Right atrium auricular region (tissue), 2 donors: ENCODE measurements at regions not wholly inside any gene's neighbourhood (a gene's known extent, or its start where the extent isn't known, plus 50 kb on each side); places are given as distances from the start of the nearest gene placed in this dataset.

Source experiments
- DNase-seq: peaks from one replicate; pipeline ENCODE4 v3.0.0-alpha.2; 2019; ENCODE audit warnings: low spot score
- H3K27ac ChIP-seq, 2 donors: fragments of 200-600 bp; sonication (generic); 1 replicate in 1 of 2; 2 replicates in 1 of 2; pipeline ENCODE4 v1.5.1; 2016 to 2019
- H3K27me3 ChIP-seq, 2 donors: fragments of 200-600 bp; sonication (generic); one replicate each; pipeline versions ENCODE4 v1.5.1 to v1.6.0; 2017 to 2019
- H3K36me3 ChIP-seq: fragments of 200-600 bp; sonication (generic); one replicate; pipeline ENCODE4 v1.5.1; 2016
- H3K4me1 ChIP-seq, 2 donors: fragments of 200-600 bp; sonication (generic); one replicate each; pipeline versions ENCODE4 v1.5.1 to v1.6.0; 2017 to 2019
- H3K4me3 ChIP-seq, 2 donors: fragments of 200-600 bp; sonication (generic); 1 replicate in 1 of 2; 2 replicates in 1 of 2; pipeline ENCODE4 v1.5.1; 2017 to 2019; ENCODE audit warnings: mild to moderate bottlenecking in 1 of 2, moderate library complexity in 1 of 2
- H3K9me3 ChIP-seq, 2 donors: fragments of 200-600 bp; sonication (generic); one replicate each; pipeline ENCODE4 v1.5.1; 2019
- TF ChIP-seq, protein P1 (sequence below), 2 donors: fragments of 200-600 bp; sonication (generic); IDR thresholded peaks; one replicate each; pipeline ENCODE4 v1.5.1; 2019; ENCODE audit warnings: antibody characterized with exemption in 2 of 2

DNA sequence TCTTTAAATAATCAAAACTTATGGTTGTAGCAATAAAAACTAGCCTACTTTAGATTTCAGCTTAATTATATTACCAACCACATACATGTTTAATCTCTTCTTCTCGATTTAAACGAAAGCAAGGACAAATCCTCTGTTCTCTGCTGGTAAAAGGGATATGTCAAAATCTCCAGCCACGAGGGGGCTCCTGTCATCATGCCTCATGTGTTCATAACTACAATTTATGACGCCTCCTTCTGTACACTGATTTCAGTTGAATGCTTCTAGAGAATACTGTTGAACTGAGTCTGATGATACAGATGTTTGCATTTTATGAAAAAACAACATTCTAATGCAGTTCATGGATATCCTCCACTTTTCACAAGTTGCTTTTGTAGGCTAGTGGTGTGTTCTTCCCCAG lies 220.0 kb upstream of the DPP6 start:
- no peak overlapping the region for H3K27ac ChIP-seq
- H3K27me3 ChIP-seq: no peaks in the 10 kb centered on the region
- no peak for DNase-seq
- no peaks in the 10 kb centered on the region for H3K9me3 ChIP-seq
- TF ChIP-seq, protein P1, sequence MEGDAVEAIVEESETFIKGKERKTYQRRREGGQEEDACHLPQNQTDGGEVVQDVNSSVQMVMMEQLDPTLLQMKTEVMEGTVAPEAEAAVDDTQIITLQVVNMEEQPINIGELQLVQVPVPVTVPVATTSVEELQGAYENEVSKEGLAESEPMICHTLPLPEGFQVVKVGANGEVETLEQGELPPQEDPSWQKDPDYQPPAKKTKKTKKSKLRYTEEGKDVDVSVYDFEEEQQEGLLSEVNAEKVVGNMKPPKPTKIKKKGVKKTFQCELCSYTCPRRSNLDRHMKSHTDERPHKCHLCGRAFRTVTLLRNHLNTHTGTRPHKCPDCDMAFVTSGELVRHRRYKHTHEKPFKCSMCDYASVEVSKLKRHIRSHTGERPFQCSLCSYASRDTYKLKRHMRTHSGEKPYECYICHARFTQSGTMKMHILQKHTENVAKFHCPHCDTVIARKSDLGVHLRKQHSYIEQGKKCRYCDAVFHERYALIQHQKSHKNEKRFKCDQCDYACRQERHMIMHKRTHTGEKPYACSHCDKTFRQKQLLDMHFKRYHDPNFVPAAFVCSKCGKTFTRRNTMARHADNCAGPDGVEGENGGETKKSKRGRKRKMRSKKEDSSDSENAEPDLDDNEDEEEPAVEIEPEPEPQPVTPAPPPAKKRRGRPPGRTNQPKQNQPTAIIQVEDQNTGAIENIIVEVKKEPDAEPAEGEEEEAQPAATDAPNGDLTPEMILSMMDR (IDR thresholded peaks at IDR 0.05): no peak
- H3K36me3 ChIP-seq: no peaks in the 10 kb centered on the region
- no peak overlapping the region for H3K4me3 ChIP-seq
- H3K4me1 ChIP-seq: no peaks in the 10 kb centered on the region

DNA sequence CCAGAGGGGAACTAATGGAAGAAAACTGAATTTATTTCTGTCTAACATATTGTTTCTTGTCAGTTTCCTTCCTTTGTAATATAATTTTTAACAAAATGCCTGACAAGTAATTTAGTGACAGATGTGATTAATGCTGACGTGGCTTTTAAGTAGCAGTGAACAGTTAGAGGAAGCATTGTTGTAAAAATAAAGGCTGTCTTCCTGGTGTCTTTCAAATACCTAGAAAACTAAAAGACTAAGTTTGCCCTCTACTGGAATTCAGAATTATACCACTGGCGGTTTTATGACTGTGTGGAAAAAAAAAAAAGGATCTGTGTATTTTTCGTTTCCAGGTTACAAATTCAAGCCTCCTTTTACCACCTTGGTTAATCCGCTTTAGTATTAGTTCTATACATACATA lies 217.1 kb upstream of the DPP6 start:
- Histone ChIP-seq H3K27me3 (no peaks in the 10 kb centered on the region), H3K36me3 (no peaks in the 10 kb centered on the region), H3K4me3 (no peak overlapping the region), H3K4me1 (no peaks in the 10 kb centered on the region), H3K9me3 (no peaks in the 10 kb centered on the region), H3K27ac (no peak overlapping the region)
- TF ChIP-seq, protein P1 (IDR thresholded peaks at IDR 0.05): peak in 1 of 2 donors; percentile 13
- no peak for DNase-seq

DNA sequence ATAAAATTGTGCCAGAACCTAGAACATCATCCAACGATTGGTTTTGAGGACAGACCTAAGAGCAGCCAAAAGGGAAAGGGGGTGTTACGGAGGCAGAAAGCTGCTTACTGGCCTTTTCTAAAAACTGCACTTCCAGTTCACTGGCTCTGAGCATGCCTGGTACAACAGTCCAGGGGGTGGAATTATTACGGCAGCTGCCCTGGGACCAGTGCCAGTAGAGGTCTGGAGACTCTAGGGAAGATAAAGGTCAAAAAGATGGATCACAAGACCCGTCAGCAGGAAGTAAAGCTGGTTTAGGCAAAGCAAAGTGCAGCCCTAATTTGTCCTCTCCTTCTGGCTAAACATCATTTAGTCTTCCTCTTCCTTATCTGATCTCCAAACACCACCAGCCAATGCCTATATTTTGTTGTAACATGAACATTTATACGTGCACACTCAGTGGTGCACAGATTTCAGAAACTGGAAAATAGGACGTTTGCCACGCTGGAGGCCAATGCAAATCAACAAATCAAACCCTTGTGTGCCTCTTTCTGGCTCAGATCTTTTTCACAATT lies 216.4 kb upstream of the DPP6 start:
- H3K9me3 ChIP-seq: no peaks in the 10 kb centered on the region
- no peak for DNase-seq
- no peaks in the 10 kb centered on the region for H3K36me3 ChIP-seq
- no peaks in the 10 kb centered on the region for H3K27me3 ChIP-seq
- H3K4me1 ChIP-seq: no peaks in the 10 kb centered on the region
- no peak overlapping the region for H3K4me3 ChIP-seq
- H3K27ac ChIP-seq: no peak overlapping the region
- TF ChIP-seq, protein P1 (IDR thresholded peaks at IDR 0.05): no peak

DNA sequence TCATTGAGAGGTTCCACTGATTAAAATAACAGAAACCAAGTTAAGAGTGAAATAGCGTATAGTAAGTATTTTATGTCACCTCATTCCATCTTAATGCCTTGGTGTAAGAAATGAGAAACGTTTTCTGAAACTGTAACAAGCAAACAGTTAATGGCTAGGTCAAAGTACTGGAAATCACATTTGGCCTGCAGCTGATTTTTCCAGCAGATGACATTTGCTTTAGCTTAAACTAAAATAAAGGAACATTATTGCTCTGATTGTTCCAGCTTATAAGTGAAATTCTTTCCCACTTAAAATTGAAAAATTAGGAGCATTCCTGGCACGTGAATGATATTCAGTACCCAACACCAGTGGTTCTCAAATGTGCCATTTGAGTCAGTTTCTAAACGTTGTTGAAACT lies 213.6 kb upstream of the DPP6 start:
- DNase-seq: no peak
- H3K9me3 ChIP-seq: no peaks in the 10 kb centered on the region
- no peak overlapping the region for H3K27ac ChIP-seq
- TF ChIP-seq, protein P1 (IDR thresholded peaks at IDR 0.05): no peak
- no peaks in the 10 kb centered on the region for H3K4me1 ChIP-seq
- no peaks in the 10 kb centered on the region for H3K36me3 ChIP-seq
- no peaks in the 10 kb centered on the region for H3K27me3 ChIP-seq
- H3K4me3 ChIP-seq: no peak overlapping the region

DNA sequence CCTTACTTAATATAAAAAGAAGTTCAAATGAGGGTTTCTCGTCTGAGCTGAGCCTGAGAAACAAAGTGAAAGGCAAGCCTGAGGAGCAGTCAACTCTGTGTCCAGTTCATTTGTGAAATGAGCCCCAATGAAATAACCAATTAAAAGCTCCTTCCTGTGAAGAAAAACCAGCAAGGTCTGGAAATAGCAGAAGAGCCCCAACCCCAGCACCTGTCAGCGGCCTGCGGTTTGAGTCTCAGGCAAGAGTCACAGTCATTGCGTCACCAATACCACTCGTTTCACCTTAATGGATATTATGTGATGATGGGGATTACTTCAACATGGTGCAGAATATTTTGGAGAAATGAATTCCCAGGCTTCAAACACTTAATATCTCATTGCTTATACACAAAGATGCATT lies 211.3 kb upstream of the DPP6 start:
- Histone ChIP-seq H3K4me1 (no peaks in the 10 kb centered on the region), H3K27me3 (no peaks in the 10 kb centered on the region), H3K4me3 (no peak overlapping the region), H3K27ac (no peak overlapping the region), H3K36me3 (no peaks in the 10 kb centered on the region), H3K9me3 (no peaks in the 10 kb centered on the region)
- TF ChIP-seq, protein P1 (IDR thresholded peaks at IDR 0.05): no peak
- no peak for DNase-seq

DNA sequence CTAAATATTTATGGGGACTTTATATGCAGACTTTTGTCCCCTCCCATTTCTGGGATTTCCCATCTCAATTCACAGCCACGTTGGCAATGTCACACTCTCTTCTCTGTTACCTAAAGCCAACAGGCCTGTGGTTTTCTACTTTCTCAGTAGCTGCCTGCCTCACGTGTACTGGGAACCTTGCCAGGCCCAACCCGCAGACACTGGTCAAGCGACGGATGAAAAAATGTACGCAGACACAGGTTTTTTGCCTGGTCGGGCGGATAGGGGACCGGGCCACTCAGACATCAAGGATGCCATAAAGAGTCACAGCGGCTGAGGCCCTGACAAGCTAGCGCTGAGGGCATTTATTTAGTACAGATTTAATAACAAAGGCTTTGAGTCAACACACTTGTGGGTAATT lies 204.4 kb upstream of the DPP6 start:
- peaks cover 0 to under 1% of the 10 kb centered on the region in 2 donors for H3K9me3 ChIP-seq
- no peaks in the 10 kb centered on the region for H3K36me3 ChIP-seq
- no peaks in the 10 kb centered on the region for H3K4me1 ChIP-seq
- H3K27me3 ChIP-seq: no peaks in the 10 kb centered on the region
- no peak for DNase-seq
- TF ChIP-seq, protein P1 (IDR thresholded peaks at IDR 0.05): no peak
- H3K4me3 ChIP-seq: no peak overlapping the region
- no peak overlapping the region for H3K27ac ChIP-seq
